HEK293 (cell line): ENCODE measurements at regions not wholly inside any gene's neighbourhood (a gene's known extent, or its start where the extent isn't known, plus 50 kb on each side); places are given as distances from the start of the nearest gene placed in this dataset.

Source experiments
- CTCF ChIA-PET: fragments of 350-600 bp; formaldehyde crosslinking; extraction: SDS; loops from one replicate; lab custom pipeline; 2021; ENCODE audit warnings: antibody characterized with exemption; lab: Yijun Ruan, JAX
- POLR2A ChIA-PET: fragments of 300-600 bp; formaldehyde crosslinking; extraction: SDS; loops from one replicate; lab custom pipeline; 2020; ENCODE audit warnings: antibody characterized with exemption, inconsistent platforms; lab: Yijun Ruan, JAX
- H3K27ac ChIP-seq: fragments of 200-500 bp; sonication (Bioruptor generic); 2 replicates; pipeline ENCODE4 v1.5.1; 2014; ENCODE audit warnings: low read depth, low read length, control low read depth, inconsistent platforms; ENCODE audit errors: extremely low read depth
- H3K36me3 ChIP-seq, 2 experiments: fragments of 200-500 bp in 1 of 2; sonication (Bioruptor generic) in 1 of 2; 1 replicate in 1 of 2; 2 replicates in 1 of 2; pipeline ENCODE4 v1.5.1; 2014 to 2017; ENCODE audit warnings: inconsistent platforms in 2 of 2, low read length in 2 of 2; ENCODE audit not compliant: control insufficient read depth in 2 of 2, insufficient read depth in 1 of 2
- H3K4me1 ChIP-seq: fragments of 200-500 bp; sonication (Bioruptor generic); 2 replicates; pipeline ENCODE4 v1.5.1; 2014; ENCODE audit warnings: mild to moderate bottlenecking, low read length, inconsistent platforms; ENCODE audit not compliant: control insufficient read depth, insufficient read depth
- H3K4me3 ChIP-seq: 2 replicates; pipeline ENCODE4 v1.5.1; 2011; ENCODE audit warnings: low read depth, mild to moderate bottlenecking, control low read depth, low read length, moderate library complexity
- H3K9me3 ChIP-seq: fragments of 200-500 bp; sonication (Bioruptor generic); 2 replicates; pipeline ENCODE4 v1.5.1; 2014; ENCODE audit warnings: low read depth, low read length, inconsistent platforms; ENCODE audit not compliant: control insufficient read depth, insufficient read depth
- BCL11A ChIP-seq: fragments of 450-650 bp; formaldehyde crosslinking; IDR thresholded peaks from 2 replicates; pipeline ENCODE4 v1.5.1; 2016; ENCODE audit warnings: low read depth, missing biosample characterization, missing genetic modification characterization
- FEZF1 ChIP-seq: fragments of 450-650 bp; formaldehyde crosslinking; IDR thresholded peaks from 2 replicates; pipeline ENCODE4 v1.5.1; 2016; ENCODE audit warnings: missing biosample characterization, missing genetic modification characterization
- GLIS2 ChIP-seq: fragments of 450-650 bp; formaldehyde crosslinking; IDR thresholded peaks from 2 replicates; pipeline ENCODE4 v1.5.1; 2016; ENCODE audit warnings: missing biosample characterization, missing genetic modification characterization
- RBAK ChIP-seq: fragments of 450-650 bp; formaldehyde crosslinking; IDR thresholded peaks from 2 replicates; pipeline ENCODE4 v1.5.1; 2016; ENCODE audit warnings: missing biosample characterization, missing genetic modification characterization
- REST ChIP-seq: fragments of 450-650 bp; formaldehyde crosslinking; IDR thresholded peaks from 2 replicates; pipeline ENCODE4 v1.5.1; 2016; ENCODE audit warnings: missing biosample characterization, missing genetic modification characterization
- TRIM28 ChIP-seq: IDR thresholded peaks from 2 replicates; pipeline ENCODE4 v1.6.1; 2011; ENCODE audit warnings: low read length, control low read depth, borderline replicate concordance
- ZNF112 ChIP-seq: fragments of 450-650 bp; formaldehyde crosslinking; IDR thresholded peaks from 2 replicates; pipeline ENCODE4 v1.5.0; 2017; ENCODE audit warnings: missing biosample characterization, missing genetic modification characterization
- ZNF133 ChIP-seq: fragments of 450-650 bp; formaldehyde crosslinking; IDR thresholded peaks from 2 replicates; pipeline ENCODE4 v1.5.1; 2016; ENCODE audit warnings: missing biosample characterization, missing genetic modification characterization
- ZNF140 ChIP-seq: fragments of 450-650 bp; formaldehyde crosslinking; IDR thresholded peaks from 2 replicates; pipeline ENCODE4 v1.5.1; 2016; ENCODE audit warnings: missing biosample characterization, missing genetic modification characterization
- ZNF157 ChIP-seq: fragments of 450-650 bp; formaldehyde crosslinking; IDR thresholded peaks from 2 replicates; pipeline ENCODE4 v1.5.1; 2016; ENCODE audit warnings: missing biosample characterization, missing genetic modification characterization
- ZNF16 ChIP-seq: fragments of 450-650 bp; formaldehyde crosslinking; IDR thresholded peaks from 2 replicates; pipeline ENCODE4 v1.5.1; 2016; ENCODE audit warnings: low read depth, missing biosample characterization, missing genetic modification characterization
- ZNF239 ChIP-seq: fragments of 450-650 bp; formaldehyde crosslinking; IDR thresholded peaks from 2 replicates; pipeline ENCODE4 v1.5.1; 2016; ENCODE audit warnings: missing biosample characterization, missing genetic modification characterization
- ZNF292 ChIP-seq: fragments of 450-650 bp; formaldehyde crosslinking; IDR thresholded peaks from 2 replicates; pipeline ENCODE4 v1.5.1; 2016; ENCODE audit warnings: low read depth, missing biosample characterization, missing genetic modification characterization, borderline replicate concordance
- ZNF394 ChIP-seq: fragments of 450-650 bp; formaldehyde crosslinking; IDR thresholded peaks from 2 replicates; pipeline ENCODE4 v1.5.1; 2016; ENCODE audit warnings: missing biosample characterization, missing genetic modification characterization, mild to moderate bottlenecking, moderate library complexity, borderline replicate concordance
- ZNF398 ChIP-seq: fragments of 450-650 bp; formaldehyde crosslinking; IDR thresholded peaks from 2 replicates; pipeline ENCODE4 v1.5.1; 2017; ENCODE audit warnings: missing biosample characterization, missing genetic modification characterization
- ZNF560 ChIP-seq: fragments of 450-650 bp; formaldehyde crosslinking; IDR thresholded peaks from 2 replicates; pipeline ENCODE4 v1.5.1; 2017; ENCODE audit warnings: missing biosample characterization, missing genetic modification characterization, borderline replicate concordance
- ZNF623 ChIP-seq: fragments of 450-650 bp; formaldehyde crosslinking; IDR thresholded peaks from 2 replicates; pipeline ENCODE4 v1.5.1; 2016; ENCODE audit warnings: missing biosample characterization, missing genetic modification characterization
- ZNF626 ChIP-seq: fragments of 450-650 bp; sonication (Bioruptor Pico); formaldehyde crosslinking; IDR thresholded peaks from 2 replicates; pipeline ENCODE4 v1.5.1; 2018; ENCODE audit warnings: missing biosample characterization, missing genetic modification characterization, inconsistent platforms
- ZNF792 ChIP-seq: fragments of 450-650 bp; formaldehyde crosslinking; IDR thresholded peaks from 2 replicates; pipeline ENCODE4 v1.5.1; 2016; ENCODE audit warnings: missing biosample characterization, missing genetic modification characterization
- TF ChIP-seq, protein P1 (sequence below): fragments of 450-650 bp; formaldehyde crosslinking; IDR thresholded peaks from 2 replicates; pipeline ENCODE4 v1.5.1; 2016; ENCODE audit warnings: missing biosample characterization, missing genetic modification characterization

- Histone ChIP-seq H3K4me3 (no peak overlapping the region), H3K4me1 (no peaks in the 10 kb centered on the region), H3K27ac (no peak overlapping the region), H3K9me3 (no peaks in the 10 kb centered on the region)
- POLR2A ChIA-PET = no interaction called here
- TF ChIP-seq BCL11A (tag by site-specific recombination) (no peak), RBAK (no peak), ZNF157 (no peak), ZNF626 (no peak), ZNF140 (tag by site-specific recombination) (no peak), ZNF16 (tag by site-specific recombination) (no peak), ZNF398 (tag by site-specific recombination) (no peak), ZNF133 (tag by site-specific recombination) (no peak), TRIM28 (no peak), ZNF292 (no peak)
- TF ChIP-seq, protein P1, sequence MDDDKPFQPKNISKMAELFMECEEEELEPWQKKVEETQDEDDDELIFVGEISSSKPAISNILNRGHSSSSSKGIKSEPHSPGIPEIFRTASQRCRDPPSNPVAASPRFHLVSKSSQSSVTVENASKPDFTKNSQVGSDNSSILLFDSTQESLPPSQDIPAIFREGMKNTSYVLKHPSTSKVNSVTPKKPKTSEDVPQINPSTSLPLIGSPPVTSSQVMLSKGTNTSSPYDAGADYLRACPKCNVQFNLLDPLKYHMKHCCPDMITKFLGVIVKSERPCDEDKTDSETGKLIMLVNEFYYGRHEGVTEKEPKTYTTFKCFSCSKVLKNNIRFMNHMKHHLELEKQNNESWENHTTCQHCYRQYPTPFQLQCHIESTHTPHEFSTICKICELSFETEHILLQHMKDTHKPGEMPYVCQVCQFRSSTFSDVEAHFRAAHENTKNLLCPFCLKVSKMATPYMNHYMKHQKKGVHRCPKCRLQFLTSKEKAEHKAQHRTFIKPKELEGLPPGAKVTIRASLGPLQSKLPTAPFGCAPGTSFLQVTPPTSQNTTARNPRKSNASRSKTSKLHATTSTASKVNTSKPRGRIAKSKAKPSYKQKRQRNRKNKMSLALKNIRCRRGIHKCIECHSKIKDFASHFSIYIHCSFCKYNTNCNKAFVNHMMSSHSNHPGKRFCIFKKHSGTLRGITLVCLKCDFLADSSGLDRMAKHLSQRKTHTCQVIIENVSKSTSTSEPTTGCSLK = no peak
- TF ChIP-seq, all 188 proteins: peak for 0
- H3K36me3 ChIP-seq = no peaks in the 10 kb centered on the region
- CTCF ChIA-PET = no interaction called here
Observed at GRCh38 chr3:73787620-73788019, 162.9 kb upstream of the PDZRN3 start.

- CTCF ChIA-PET = no interaction called here
- no peak overlapping the region for H3K27ac ChIP-seq
- POLR2A ChIA-PET = no interaction called here
Observed at GRCh38 chr3:73786998-73787397, 162.3 kb upstream of the PDZRN3 start.

More at GRCh38 chr3:73786998-73787397, 162.3 kb upstream of the PDZRN3 start:
- Histone ChIP-seq H3K4me3 (no peak overlapping the region), H3K36me3 (no peaks in the 10 kb centered on the region), H3K9me3 (no peaks in the 10 kb centered on the region), H3K4me1 (no peaks in the 10 kb centered on the region)
- no peak for TF ChIP-seq FEZF1 (tag by site-specific recombination)
- no peak for TF ChIP-seq ZNF560 (tag by site-specific recombination)
- no peak for TF ChIP-seq ZNF239
- TF ChIP-seq ZNF112 (tag by site-specific recombination) = no peak
- no peak for TF ChIP-seq GLIS2
- no peak for TF ChIP-seq TRIM28
- TF ChIP-seq REST (tag by site-specific recombination) = no peak
- no peak for TF ChIP-seq ZNF792
- TF ChIP-seq ZNF394 (tag by site-specific recombination) = no peak
- TF ChIP-seq RBAK = no peak
- no peak for TF ChIP-seq ZNF623
